Left renal cortex interstitium (tissue), 4 donors: ENCODE measurements at regions not wholly inside any gene's neighbourhood (a gene's known extent, or its start where the extent isn't known, plus 50 kb on each side); places are given as distances from the start of the nearest gene placed in this dataset.
"Not testable (repeated sequence)": the region's sequence is repeated elsewhere in the genome, so short reads cannot be mapped to it uniquely, and the experiment has no call there.

Experiments
- DNase-seq, 4 donors: peaks; one replicate each; pipeline ENCODE4 v3.0.0-alpha.2; 2013; ENCODE audit warnings: low read depth in 4 of 4, low spot score in 2 of 4, missing footprints in 1 of 4

DNA sequence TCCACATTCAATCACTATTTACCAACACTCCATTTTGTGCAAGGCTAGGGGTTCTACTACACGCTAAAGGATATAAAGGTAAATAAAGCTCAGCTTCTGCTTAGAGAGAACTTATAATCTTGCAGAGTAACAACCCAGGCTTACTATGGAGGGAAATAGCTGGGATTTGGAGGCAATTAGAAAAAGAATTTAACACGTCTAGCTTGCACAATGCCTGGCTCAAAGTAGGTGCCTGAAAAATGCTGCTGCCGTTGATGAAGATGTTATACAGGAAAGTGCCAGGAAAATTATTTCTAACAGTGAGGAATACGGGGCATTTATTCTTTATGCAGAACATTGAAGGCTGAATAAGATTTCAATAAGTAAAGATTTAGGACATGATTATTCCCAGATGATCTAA, 214.2 kb downstream of the KITLG start:
- DNase-seq = no peak

DNA sequence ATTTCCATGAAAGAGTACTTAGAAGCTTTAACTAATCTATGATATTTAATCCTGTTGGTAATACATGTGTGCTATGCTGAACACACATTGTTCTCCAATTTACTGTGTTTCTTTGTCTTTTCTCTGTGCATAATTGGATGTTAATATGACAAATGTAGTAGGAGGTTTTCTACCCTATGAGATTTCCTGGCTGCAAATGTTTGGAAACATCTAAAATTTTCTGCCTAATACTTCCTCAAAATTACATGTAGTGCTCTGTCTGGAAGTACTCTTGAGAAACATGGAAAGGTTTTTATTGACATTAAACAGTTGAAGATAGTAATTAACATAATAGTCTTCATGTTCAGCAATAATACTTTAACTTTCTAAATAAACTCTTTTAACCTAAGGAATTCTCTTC, 213.0 kb downstream of the KITLG start:
- no peak for DNase-seq

DNA sequence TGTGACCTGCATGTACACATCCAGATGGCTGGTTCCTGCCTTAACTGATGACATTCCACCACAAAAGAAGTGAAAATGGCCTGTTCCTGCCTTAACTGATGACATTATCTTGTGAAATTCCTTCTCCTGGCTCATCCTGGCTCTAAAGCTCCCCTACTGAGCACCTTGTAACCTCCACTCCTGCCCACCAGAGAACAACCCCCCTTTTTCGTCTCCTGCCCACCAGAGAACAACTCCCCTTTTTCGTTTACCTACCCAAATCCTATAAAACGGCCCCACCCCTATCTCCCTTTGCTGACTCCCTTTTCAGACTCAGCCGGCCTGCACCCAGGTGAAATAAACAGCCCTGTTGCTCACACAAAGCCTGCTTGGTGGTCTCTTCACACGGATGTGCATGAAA, 212.2 kb downstream of the KITLG start:
- not testable (repeated sequence) for DNase-seq

DNA sequence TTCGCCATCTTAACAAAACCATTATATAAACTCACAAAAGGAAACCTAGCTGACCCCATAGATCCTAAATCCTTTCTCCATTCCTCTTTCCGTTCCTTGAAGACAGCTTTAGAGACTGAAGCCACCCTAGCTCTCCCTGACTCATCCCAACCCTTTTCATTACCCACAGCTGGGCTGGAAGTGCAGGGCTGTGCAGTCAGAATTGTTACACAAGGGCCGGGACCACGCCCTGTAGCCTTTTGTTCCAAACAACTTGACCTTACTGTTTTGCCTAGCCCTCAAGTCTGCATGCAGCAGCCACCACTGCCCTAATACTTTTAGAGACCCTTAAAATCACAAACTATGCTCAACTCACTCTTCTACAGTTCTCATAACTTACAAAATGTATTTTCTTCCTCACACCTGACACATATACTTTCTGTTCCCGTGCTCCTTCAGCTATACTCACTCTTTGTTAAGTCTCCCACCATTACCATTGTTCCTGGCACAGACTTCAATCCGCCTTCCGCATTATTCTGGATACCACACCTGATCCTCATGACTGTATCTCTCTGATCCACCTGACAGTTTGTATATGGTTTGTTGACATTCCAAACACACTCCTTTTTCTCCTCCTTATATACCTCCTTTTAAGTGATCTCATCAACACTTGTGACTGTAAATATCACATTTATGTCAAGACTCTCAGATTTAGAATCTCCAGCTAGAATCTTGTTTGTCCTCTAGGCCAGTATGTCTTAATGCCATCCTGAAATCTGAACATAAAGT, 208.7 kb downstream of the KITLG start:
- no peak for DNase-seq

DNA sequence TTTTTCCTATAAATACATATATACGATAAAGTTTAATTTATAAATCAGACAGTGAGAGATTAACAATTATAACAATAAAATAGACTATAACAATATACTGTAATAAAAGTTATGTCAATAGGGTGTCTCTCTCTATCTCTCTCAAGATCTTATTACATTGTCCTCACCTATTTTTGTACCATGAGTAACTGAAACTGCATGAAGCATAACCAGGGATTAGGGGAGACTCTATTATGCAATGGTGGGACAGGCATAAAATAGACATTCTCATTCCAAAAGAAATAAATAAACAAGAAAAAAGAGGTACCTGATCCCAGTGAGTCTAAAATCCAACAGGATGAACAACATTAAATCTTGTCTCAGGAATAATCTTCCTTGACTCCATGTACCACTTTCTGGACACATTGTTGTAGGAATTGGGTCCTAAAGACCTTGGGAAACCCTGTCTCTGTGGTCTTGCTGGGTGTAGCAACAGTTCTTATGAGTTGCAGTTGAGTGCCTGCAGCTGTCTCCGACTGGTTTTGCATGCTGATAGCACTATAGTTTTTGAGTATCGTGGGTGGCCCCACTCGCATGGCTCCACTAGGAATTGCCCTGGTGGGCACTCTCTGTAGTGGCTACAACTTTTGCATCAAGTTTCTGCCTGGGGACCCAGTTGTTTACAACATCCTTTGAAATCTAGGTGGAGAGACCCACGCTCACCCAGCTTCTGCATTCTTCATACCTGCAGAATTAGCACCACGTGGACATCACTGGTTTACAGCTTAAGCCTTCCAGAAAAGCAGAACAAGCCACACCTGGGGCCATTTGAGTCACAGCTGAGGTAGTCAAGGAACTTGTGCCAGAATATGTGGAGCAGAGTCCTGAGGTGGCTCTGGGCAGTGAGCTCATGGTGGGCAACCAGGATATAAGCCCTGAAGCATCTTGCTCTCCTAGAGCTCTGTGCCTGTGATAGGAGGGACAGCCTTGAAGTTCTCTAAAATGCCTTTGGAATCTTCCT, 204.7 kb downstream of the KITLG start:
- DNase-seq = no peak

DNA sequence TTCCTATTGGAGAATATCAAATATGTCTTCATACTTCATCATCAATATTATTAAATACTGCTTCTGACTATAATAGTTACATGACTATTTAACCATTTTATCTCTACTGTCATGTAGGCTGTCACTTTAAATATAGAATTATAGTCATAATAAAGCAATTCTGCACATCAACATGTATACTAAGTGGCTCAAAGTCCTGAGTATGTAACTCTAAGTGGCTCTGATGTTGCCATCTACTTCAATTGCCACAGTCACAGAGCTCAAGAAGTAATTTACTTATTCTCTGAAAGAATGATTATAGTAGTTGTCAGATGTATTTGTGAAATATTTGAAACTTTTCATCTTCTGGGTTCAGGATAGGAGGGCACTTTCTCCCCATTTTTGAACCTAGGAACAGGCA, 202.3 kb downstream of the KITLG start:
- no peak for DNase-seq

DNA sequence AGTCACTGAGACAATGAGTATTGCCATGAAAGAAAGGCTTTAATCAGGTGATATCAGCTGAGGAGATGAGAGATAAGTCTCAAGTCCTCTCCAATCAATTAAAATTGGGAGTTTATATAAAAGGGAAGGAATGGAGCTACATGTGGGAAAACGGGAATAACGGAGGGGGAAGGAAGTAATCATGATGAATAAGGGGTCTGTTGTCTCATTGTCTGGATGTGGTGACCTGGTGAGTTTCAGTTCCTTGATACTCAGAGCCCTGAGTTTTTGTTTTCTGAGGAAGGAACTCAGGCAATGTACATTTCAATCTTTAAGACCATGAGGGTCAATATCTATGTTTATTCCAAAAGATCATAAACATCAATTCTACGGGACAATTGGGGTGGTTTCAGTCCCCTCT, 198.8 kb downstream of the KITLG start:
- DNase-seq = no peak

DNA sequence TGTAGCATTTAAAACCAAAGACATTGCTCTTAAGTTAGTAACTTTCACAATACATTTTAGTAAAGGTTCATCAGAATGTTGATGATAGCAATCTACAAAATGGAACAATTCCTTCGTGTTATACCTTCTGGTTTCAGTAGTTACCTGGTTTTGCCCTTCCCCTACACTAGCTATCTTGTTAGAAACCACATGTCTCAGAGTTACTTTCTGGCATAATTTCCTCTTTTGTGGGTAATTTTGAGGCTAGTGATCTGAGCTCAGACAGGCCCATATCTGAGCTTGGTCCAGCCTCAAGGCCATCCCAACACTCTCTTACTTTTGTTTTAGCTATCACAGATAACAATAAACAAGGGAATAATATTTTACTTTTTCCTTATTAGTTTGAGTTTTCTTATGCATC, 196.9 kb downstream of the KITLG start:
- DNase-seq = no peak

DNA sequence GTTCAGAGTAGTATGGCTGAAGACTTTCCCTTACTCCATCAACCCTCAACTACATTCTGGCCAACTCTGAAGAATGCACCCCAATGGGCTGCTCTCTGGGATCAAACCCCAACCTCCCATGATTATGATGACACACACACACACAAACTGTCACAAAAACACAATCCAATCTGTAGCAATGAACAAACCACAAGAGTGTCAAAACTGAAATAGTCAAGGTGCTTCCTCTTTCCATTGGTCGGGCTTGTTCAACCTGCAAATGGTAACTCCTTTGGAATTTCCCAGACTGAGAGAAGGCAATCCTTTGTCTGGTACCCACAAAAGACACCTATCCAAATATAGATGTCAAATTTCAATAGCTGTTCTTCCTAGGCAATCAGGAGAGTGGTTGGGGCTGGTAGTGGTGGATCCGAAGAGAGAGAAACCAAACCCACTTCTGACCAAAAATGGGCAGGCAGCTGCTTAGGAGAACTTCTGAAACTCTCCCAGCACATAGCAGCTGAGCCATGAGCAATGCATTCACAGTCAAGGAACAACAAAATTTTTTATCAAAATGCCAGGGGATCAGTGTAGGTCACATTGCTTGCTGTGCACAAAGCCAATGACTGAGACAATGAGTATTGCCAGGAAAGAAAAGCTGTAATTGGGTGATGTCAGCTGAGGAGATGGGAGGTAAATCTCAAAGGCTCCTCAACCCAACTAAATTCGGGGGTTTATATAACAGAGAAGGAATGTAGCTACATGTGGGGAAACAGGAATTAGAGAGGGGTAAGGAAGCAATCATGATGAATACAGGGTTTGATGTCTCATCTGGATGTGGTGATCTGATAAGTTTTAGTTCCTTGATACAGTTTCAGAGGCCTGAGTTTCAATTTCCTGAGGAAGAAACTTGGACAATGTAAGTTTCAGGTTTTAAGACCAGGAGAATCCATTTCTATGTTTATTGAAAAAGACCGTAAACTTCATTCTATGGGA, 191.4 kb downstream of the KITLG start:
- DNase-seq = no peak

DNA sequence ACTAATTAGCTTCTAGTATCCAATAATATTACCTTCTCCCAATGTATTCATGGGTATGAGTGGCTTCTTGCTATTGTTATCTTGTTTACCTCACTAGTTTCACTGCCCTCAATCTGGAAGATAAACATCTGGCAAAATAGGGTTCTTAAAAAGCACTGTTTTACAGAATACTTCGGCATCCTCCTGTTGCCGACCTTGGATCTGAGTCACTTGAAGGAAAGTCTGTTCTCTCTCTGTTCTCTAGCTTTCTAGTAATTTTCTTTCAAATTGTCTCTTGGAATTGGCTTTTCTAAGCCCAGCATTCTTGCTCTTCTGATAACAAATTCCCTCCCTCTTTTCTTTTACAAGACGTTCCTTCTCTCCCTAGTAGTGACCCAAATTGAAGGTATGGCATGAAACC, 189.5 kb downstream of the KITLG start:
- no peak for DNase-seq

DNA sequence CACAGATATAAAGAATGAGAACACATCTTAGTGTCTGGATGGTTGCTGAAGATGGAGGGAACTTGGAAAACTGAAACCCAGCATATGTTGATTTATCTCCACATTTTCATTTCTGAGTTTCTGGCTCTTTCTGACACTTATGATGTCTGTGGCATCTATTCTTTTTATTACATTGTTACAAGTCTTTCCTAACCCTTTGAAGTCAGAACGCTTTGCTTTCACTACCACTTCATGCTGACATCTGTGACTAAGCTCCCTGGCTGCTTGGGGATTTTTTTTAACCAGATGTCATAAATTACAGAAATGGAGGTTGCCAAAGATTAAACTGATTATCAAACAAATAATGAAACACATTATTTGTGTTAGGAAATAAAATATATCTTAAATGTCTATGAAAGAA, 188.7 kb downstream of the KITLG start:
- DNase-seq = no peak

DNA sequence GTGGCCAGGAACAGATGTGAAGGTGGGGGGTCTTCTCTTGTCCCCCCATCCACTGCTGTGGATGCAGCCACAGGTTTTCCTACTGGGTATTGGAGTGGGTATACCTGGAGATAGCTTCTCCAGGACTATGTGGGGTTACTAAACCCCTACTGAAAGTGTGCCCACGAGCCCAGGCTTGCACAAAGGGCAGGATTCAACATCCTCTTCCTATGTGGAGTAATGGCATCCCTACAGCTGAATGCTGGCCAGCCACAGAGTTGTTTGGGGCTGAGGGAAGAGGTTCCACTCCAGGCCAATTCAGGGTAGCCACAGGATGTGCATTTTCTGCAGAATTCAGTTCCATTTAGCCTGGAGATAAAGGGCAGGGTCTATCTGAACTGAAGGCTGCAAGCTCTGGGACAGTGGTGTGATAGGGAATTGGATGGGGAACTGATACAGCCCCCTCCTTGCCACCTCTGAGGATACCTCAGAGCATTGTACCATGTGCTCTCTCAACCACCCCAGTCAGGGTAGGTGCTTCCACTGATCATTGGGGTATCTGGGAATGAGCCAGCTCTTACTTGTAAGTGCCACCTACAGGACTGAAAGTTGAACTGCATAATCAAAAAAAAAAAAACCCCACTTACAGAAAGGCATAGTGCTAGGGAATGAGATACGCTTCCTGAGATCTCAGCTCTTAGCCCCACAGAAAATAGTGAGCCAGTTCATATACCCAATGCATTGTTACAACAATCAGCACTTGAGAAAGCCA, 187.1 kb downstream of the KITLG start:
- DNase-seq = no peak

DNA sequence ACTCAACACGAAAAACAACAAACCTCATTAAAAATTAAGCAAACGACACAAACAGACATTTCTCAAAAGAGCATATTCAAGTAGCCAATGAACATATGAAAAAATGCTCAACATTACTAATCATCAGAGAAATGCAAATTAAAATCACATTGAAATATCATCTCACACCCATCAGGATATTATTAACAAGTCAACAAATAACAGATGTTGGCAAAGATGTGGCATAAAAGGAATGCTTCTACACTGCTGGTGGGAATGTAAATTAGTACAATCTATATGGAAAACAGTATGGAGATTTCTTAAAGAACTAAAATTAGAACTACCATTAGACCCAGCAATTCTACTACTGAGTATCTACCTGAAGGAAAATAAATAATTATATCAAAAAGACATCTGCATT, 182.2 kb downstream of the KITLG start:
- DNase-seq = no peak

DNA sequence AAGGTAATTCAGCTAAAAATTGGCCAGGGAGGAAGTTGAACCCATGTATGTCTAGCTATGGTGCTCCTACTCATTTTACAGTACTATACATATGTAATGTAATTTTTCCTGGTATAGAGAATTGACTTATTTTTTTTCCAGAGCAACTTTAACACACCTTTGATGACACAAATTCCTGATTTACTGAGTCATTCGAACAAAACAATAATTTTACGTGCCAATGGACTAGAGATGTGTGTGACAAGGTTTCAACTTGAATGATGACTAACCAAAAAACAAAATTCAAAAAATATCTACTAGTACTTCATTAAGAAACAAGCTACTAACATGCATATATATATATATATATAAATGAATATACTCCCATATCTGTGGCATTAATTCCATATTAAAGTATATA, 180.5 kb downstream of the KITLG start:
- no peak for DNase-seq

DNA sequence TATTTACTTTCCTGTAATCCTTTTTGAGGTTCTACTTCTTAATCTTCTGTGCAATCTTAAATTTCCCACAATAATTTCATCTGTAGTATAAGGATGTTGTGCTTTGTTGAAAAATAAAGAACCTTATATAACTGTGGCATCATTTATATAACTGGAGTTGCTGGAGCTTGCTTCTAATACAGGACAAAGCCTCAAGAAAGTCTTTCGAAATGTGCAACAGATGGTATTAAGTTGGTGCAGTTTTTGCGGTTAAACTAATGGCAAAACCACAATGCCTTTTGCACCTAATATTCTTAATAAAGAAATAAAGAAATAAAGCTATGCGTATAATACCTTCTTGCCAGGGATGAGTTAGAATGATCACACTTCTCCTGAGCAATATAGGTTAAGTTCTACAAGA, 180.0 kb downstream of the KITLG start:
- DNase-seq = no peak

DNA sequence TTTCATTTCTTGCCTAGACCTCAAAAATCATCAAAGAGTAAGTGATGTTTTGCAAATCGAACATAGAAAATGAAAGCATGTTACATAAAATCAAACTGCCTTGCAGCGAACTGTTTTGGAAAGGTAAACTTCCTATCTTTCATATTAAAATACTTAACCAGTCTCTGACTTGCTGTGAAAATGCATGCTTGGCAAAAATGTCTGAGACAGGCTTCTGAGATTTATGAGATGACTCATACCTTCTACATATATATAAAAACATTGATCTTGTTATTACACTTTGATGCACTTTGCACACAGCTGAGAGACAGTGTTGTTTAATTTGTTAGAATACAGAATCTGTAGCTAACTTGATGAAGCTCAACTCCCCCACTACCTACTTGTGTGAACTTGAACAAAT, 179.1 kb downstream of the KITLG start:
- no peak for DNase-seq

DNA sequence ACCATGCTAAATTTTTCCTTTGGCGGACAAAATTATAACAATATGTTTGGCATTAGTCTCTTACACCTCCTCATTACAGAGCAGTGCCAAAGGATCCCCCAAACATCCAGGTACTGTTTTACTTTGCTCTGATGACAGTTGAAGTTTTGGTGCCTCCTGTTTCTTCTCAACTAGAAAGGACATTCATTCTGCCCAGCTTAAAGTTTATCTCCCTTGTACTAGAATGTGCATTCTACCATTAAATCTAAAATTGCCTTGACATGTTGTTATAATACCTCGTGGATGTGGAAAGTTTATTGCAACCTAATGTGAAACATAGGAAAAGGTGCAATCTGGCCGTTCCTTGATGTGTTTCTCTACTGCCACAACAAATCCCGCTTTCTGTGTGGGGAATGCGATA, 173.4 kb downstream of the KITLG start:
- no peak for DNase-seq

DNA sequence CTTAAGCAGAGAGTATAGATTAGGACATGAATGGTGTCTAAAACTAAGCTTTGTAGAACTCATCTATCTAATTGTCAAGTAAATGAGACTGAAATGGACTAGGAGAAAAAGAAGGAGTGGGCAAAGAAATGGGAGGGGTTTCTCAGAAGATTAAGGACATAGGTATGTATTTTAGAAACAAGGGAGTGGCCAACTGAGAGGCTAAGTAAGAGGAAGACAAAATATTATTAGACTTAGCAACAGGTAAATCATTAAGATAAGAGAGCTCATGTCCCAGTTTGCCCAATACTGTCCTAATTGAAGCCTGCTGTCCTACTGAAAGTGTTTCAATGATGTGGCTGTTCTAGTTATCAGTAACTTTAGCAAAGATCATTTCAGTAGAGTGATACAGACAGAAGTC, 171.4 kb downstream of the KITLG start:
- no peak for DNase-seq

DNA sequence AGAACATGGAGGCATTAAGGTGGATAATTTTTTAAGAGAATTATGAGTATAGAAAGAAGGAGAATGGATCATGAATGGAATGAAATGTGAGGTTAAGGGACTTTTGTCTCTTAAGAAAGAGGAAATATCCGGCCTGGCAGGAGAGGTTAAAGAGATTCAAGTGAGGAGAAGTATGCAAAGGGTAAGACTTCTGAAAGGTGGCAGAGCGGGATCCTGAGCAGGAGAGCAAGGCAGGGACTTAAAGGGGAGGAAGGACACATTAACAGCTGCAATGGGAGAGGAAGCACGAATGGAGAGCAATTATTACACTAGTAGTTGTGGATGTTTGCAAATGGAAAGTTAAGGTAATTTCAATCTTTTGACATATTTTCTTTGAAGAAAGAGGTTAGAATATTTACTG, 171.0 kb downstream of the KITLG start:
- DNase-seq = no peak

DNA sequence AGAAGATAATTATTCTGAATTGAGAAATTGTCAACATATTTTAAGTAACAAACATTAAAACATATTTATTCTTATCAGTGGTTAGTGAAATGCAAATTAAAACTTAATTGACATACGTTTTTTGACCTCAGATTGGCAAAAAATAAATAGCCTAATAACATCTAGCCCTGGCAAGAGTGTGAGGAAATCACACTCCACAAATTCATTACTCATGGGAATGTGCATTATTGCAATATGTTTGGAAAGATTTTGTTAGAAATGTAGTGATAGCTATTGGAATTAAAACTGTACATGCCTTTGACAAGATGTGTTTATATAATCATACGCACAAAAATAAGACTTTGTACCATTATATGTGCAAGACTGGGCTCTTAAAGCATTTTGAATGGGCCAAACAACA, 168.6 kb downstream of the KITLG start:
- no peak for DNase-seq
